EH (cell line): ENCODE measurements at regions not wholly inside any gene's neighbourhood (a gene's known extent, or its start where the extent isn't known, plus 50 kb on each side); places are given as distances from the start of the nearest gene placed in this dataset.
"Not testable (repeated sequence)": the region's sequence is repeated elsewhere in the genome, so short reads cannot be mapped to it uniquely, and the experiment has no call there.

Source experiments
- DNase-seq: peaks from one replicate; pipeline ENCODE4 v3.0.0-alpha.2; 2015; ENCODE audit warnings: low read depth

DNA sequence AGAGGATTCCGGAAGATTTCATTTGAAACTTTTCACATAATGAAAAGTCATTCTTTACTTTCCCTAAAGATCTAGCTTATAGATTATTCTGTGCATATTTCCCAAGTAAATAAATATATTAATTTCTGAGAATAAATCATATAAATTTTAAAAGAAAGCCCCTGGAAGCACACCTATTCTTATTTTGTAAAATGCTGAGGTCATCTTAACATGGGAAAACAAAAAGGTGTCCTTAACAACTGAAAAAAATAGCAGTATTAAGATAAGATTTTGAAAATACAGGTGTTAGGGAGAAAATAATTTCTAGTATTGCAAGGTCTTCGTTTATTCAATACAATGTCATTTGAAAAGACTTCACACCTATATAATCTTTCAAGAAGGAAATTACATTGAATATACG is 567.5 kb upstream of the CHAC2 start:
- DNase-seq: no peak

DNA sequence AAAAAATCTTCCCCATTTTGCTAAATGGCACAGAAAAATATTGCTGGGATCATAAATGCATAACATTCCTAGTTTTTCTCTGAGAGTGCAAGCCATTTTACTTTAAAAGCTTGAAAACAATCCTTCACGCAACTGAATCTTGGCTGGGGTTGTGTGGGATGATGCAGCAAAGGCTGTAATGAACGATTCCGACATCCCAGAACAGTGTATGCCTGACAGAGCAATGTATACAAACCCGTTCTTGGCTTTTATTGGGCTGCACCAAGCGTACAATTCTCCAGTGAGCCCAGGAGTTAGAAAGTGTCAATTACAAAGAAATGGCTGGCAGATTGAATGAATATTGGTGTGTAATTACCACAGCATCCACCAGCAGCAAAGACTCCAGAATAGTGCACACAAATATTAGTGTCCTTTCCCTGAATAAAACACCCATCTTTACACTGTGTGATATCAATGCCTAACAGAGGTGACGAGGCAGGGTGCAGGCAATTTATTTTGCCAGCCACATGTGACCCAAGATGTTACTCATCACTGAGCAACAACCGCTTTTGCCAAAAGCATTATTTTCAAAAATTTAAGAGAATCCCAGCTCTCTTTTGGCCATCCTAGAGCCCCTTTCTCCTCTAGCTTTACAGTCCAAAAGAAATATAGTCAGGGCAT is 578.6 kb upstream of the CHAC2 start:
- no peak for DNase-seq

DNA sequence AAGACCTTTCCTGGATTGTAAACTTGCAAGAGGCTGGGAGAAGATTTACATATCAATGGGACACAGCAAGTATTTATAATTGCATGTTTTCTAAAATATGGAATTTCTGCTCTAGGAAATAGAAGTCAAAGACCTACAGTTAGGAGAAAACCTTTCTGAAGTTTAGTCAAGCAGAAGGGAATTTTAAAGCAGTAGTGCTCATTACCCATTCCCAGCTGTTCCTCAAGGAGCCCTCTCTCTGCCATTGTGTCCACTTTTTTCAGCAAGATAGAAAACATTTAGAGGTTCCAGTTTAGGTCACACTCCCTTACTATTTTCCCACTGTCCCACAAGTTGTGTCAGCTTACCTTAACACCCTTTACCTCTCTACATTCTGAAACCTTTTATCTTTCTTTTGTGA is 584.0 kb upstream of the CHAC2 start:
- no peak for DNase-seq

DNA sequence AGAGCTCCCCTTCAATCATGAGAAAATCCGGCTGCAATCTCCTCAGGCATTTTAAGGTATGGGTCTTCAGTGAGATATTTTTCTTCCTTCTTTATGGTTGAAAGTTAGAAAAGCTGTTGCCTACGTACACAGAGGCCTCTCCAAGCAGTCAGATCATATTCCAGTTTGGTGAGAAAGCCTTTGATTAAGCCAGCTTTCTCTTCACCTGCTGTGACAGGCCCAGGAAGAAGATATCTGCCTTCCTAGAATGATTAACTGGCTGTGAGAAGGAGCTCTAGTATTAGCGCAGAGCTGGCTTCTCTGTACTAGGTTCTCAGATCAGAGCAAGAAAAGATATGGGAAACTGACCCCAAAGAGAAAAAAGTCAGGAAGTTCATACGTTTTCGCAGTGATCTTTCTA is 585.0 kb upstream of the CHAC2 start:
- no peak for DNase-seq

DNA sequence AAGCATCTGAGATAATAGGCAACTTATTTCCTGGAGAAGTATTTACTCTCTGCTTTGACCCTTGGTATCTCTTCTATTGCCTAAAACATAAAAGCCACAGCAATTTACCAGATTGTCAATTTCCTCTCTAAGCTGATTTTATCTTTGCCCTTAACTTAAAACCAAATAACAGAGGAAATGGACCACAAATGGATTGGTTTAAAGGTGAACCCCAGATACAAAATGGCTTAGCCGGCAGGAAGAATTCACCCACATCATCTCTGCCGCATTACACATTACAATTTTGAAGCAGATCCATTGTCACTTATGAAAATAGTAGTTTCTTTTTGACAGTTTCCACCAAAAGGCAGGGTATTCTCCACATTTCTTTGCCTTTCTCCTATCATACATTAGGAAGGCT is 585.8 kb upstream of the CHAC2 start:
- DNase-seq: no peak

DNA sequence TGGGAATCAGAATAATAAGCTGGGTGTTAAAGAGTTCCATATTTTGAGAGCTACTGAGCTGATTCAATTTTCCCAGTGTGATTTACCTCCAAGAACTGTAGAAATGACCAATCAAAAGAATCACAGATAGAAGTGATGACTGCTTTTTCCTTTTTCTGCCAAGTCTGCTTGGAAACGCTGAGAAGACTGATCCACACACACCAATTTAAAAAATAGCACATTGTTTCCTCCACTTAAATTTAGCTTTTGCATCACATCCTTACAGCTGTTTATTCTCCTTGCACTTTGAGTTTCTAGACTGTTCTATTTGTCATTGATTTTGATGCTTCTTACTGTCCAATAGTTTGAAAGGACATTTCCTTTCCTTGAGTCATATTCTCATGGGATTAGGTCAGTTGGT is 590.3 kb upstream of the CHAC2 start:
- no peak for DNase-seq

DNA sequence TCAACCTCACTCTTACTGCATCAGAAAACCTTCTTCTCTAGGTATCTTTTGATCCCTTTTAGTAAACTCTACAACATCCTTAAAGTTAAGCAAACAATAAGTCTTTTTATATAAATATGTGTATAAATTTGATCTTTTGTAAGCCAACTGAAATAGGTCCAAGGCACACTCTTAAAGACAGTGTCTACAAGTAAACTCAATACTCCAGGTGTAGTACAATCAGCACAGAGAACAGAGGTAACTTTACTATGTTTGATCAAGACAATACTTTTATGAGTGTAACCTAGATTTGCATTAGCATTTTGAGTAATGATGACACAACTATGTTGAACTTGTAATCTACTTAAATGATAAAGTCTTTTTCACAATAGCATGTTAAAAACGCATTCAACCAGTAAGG is 593.1 kb upstream of the CHAC2 start:
- no peak for DNase-seq

DNA sequence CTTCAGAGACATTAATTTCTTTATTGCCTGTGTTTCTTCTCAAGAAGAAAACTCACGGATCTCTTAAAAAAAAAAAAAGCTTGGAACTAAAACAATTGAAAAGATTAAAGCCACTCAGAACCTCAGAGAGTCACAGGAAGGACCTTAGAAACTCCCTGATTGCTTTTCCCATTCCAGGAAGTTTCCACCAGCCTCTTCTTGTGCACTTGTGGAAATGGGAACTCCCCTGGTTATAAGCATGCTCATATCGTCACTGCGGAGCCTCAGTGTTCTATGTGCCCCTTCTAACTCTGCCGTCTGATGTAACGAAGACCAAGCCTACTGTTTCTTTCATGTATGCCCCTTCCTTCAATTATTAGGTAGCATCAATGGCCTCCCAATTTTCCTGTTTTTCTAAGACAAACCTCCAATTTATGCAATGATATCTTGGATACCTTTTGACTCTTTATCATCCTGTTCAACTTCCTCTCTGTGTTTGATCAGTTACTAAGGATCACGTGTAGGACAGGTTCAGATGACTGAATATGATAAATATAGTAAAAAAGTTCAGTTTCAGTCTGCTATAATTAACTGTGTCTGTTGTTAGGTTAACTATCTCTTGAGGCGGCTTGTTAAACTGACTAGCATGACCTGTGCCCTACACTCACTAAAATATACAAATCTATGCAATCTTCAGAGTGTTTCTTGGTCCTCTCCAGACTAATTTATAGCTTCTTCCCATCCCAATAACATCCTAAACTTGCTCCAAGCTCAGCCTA is 593.7 kb upstream of the CHAC2 start:
- no peak for DNase-seq

DNA sequence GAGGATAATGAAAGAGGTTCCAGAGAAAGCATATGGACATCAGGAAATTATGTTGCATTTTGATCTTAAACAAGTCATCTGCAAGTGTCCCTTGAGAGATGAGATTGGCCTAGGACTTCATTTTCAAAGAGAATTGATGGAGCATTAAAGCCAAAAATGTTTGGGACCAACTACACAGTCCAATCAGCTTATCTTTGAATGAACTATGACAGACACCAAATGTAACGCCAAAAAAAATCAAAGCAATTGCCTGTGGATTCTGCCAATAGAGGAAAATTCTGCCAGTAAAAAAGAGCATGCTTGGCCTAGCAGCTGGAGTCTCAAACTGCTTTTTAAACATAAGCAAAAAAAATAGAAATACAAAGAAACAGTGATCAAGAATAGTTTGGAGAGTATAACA is 594.5 kb upstream of the CHAC2 start:
- no peak for DNase-seq

DNA sequence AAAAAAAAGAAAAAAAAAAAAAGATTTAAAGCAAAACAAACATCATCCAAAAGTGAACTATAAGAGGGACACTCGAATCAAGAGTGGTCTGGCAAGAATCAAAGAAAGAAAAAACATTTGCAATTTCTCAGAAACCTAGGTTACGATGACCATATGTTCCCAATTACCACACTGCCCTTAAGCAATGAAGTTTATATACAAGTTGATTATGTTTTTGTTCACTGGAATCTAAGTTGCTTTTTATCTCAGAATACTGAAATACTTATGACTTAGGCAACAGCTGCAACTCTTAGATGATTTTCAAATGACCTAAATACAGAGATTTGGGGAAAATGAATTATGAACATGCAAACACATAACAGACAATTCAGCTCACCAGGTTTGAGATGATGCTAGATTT is 597.1 kb upstream of the CHAC2 start:
- DNase-seq: no peak

DNA sequence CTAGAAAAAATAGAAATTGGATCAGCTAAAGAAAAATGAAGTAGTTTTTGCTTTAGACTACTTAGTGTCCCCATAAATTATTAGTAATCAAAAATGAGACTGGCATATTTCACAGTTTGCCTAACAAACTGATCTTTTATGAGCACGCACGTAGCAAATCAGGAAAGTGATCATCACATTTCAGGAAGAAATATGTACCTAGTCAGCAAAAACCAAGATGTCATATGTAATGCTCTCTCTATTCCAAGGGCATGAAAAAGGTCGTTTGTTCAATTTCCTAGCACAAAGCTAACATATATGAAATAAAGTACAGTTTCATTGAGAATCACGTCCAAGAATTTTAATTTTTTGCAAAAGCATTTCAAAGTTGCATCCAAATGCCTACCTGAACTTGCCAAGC is 600.4 kb upstream of the CHAC2 start:
- no peak for DNase-seq

DNA sequence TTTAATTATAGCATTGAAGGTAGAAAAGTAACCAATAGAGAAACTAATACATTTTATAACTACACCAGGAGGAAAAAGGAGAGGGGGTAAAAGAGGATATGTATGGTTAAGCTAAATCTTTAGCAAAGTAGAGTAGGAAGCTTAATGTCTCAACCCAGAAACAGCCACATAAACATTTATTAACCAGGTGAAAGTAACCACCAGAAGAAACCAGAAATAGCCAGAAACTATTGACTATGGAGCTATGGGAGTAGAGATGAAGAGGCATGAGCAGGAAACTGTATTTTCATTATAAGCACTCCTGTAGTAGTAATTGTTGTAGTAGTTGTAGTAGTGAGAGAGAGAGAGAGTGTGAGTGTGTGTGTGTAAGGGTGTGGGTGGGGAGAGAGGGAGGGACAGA is 617.5 kb upstream of the CHAC2 start:
- no peak for DNase-seq

DNA sequence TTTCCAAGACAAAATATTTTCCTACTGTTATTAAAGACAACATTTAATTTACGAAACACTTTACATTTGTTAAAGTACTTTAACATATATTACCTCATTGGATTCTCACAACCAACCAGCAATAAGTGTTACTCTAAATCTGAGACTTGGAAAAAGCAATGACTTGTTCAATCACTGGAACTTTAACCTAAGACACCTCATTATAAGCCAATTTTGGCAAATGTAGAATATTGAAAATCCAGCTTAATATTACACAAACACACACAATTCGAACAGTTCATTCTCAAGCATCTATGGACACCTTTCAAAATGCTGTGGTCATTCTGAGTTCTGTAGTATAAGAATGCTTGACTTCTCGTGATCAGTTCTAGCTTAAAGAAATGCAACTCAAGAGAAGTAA is 619.4 kb upstream of the CHAC2 start:
- no peak for DNase-seq

DNA sequence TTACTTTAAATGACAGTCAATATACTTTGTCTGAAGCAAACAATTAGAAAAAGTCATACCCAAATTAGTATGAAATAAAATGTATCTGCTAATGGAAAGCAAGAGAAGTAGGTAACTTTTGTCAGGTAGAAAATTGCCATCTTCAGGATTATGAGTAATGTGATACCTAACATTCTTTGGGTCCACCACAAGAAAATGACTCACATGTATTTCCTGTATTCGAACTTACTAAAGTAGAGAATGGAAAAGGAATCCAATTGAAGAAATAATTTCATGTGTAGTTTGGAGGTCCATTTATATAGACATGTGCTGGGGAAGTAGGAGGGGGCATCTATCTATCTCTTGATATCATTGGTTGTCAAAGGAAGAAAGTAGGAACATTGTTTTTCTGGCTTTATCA is 636.2 kb upstream of the CHAC2 start:
- DNase-seq: peak; percentile 35

DNA sequence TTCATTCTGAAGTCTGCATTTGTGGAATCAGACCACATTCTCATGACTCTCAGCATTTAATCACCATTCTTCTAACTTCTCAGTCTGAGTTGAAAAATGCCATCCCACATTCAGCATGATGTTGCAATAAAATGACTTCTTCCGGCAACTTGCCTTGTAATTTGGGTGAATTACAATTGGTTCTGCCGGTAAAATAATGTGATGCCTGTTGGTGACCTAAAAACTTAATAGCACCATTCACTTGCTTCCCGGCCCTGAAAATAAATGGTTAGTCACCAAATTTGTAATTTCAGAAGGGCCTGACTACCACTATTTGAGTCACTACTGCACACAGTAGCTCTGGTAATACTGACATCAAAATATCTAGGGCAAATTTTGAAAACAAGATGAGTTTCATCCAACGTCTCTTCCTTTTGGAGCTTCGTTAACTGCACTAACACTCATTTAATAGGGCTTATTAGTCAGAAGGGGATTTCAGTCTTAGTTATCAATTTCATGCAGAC is 637.1 kb upstream of the CHAC2 start:
- peak; percentile 54 for DNase-seq

DNA sequence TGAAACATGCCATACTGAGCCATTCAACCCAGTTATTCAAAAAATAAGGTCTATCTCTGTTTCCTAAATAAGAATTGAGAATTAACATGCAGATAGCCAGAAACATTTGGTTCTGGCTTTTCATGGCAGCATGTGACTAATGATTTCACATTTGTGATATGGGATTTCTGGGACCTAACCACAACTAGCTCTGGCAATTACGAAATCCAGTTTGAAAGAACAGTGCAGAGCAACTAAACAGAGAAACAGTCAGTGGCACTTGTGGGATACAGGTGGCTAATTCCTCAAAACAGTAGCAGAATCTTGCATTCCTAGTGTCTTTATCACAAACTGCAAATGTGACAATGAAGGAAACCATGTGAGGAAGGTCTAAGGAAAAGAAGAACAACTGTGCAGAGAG is 637.8 kb upstream of the CHAC2 start:
- DNase-seq: peak; percentile 59

DNA sequence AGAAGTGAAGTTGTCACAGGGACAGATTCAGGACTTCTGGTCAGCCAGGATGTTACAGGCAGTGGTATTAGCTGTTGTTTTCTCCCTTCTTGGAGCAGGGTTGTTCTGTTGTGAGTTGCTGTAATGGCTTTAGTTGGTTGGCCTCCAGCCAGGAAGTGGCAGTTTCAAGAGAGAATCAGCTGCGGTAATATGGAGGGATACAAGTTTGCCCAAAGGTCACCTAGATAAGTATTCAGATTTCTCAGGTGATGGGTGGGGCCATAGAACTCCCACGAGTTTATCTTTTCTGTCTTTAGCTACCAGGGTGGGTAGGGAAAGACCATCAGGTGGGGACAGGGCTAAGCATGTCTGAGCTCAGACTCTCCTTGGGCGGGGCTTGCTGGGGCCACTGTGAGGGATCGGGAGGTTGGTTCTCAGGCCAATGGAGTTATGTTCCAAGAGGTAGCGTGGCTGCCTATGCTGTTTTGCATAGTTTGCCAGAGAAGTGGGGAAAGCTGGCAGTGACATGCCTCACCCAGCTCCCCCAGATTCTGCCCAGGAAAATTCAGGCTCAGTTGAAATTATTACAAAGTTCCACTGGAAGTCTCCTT is 640.4 kb upstream of the CHAC2 start:
- DNase-seq: no peak

DNA sequence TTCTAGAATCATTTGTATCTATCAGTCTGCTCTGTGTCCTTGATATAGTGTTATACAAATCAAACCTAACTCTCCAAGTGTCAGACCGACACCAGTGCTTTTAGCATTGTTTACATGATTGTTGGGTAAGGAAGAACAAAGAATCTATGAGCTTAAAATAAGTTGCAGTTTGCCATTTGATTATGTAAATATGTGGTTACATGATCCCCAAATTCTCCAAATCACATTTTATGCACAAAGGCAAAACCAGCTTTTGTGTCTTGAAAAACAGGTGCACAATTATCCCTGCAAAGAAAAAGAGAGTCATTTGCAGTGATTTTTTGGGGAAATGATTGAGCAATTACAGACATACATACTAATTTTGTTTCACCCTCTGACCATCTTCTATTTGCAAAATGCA is 652.6 kb upstream of the CHAC2 start:
- DNase-seq: no peak

DNA sequence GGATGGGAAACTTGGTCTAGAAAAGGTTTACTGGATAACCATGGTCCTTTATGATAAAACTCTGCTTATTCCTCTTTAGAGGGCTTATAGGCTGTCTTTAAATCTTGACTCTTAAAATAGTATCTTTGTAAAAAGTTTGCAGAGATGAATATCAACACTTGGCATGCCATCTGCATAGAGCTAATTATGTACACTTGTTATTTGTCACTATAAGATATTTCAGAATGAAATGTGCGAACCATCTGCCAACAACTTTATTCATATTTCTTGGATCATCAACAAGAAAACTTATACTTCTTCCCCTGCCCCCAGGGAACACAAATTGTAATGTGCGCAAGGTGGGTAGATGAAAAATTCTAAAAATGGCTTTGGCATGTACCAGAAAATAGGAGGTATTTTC is 653.0 kb upstream of the CHAC2 start:
- no peak for DNase-seq

DNA sequence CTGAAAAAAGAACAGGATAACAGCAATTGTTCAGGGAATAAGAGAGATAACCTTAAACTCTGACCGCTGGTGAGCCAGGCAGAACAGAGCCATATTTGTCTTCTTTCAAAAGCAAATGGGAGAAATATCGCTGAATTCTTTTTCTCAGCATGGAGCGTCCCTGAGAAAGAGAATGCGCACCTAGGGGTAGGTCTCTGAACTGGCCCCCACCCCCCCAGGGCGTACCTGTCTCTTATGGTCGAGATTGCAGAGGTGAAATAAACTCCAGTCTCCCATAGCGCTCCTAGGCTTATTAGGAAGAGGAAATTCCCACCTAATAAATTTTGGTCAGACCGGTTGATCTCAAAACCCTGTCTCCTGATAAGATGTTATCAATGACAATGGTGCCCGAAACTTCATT is 655.2 kb upstream of the CHAC2 start:
- DNase-seq: not testable (repeated sequence)

DNA sequence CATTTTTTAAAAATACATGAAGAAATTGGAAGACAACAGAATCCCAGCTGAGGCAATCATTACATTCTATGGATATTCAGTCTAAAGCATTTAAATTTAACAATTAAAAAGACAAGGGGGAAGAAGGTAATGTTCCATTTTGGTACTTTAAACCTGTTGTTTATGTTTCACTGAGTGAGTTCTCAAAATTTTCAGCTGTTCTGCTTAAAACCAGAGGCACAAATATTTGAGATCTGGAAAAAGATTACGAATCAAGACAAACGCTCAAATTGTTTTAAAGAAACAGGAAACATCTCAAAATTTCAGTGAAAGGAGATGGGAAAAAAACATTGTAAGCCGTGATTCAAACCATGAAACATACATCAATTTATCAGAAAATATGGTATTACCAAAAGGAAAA is 656.2 kb upstream of the CHAC2 start:
- no peak for DNase-seq

DNA sequence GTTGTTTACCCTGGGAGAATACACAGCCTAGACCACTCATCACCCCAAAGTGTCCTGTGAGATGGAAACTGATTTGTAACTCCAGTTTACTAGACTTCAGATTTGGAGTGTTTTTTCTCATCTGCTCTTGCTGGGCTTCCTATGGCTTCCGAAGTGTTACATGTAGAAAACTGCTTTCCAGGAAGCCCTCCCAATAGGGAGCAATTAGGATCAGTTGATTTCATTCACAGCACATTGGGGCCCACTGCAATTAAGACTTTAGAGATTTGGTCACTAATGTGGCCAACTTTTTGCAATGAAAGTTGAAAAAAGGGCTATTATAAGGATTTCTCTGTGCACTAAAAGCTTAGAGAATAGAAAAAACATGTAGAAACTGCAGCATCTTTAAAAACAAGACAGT is 656.6 kb upstream of the CHAC2 start:
- no peak for DNase-seq

DNA sequence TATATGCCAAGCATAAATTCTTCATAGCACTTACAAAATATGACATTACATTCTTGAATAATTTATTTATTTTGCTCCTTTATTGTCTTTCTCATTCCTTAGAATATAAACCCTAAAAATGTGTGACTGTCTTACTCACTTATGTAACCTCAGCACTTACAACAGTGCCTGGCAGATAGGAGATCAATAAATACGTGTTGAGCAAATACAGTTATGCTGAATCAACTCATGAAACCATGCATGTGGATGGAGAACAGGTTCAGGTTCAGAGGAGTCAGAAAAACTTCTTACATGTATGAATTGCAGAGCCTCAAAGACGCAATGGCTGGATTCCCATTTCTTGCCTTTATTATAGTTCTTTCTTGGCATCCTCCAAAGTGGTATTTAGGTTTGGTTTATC is 659.4 kb upstream of the CHAC2 start:
- no peak for DNase-seq

DNA sequence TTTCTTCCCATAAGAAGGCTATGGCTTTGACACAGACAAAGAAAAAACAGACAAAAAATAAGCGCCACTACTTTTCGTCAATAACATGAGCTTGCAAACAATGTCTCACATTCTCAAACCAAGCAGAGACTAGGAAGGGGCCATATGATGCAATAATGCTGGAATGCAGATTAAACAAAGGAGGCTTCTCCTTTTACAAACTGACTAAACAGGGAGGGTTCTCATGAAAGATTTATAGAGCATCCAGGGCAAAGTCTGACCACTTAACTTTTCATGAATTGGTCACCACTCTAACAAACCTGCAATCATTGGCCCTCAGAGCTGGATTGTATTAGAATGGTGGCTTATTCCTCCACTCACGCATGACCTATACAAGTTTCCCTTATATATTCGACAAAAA is 663.3 kb upstream of the CHAC2 start:
- DNase-seq: peak; percentile 18
